C4-2B (cell line): ENCODE measurements at regions not wholly inside any gene's neighbourhood (a gene's known extent, or its start where the extent isn't known, plus 50 kb on each side); places are given as distances from the start of the nearest gene placed in this dataset.
"Not testable (repeated sequence)": the region's sequence is repeated elsewhere in the genome, so short reads cannot be mapped to it uniquely, and the experiment has no call there.

Experiments used
- H3K27ac ChIP-seq: fragments of 450-650 bp; 2 replicates; pipeline ENCODE4 v1.5.1; 2017
- CTCF ChIP-seq: fragments of 450-650 bp; conservative IDR thresholded peaks from 2 replicates; pipeline ENCODE4 v1.5.1; 2017; ENCODE audit warnings: mild to moderate bottlenecking
- ZFX ChIP-seq: fragments of 450-650 bp; IDR thresholded peaks from 2 replicates; pipeline ENCODE4 v1.6.1; 2017

DNA sequence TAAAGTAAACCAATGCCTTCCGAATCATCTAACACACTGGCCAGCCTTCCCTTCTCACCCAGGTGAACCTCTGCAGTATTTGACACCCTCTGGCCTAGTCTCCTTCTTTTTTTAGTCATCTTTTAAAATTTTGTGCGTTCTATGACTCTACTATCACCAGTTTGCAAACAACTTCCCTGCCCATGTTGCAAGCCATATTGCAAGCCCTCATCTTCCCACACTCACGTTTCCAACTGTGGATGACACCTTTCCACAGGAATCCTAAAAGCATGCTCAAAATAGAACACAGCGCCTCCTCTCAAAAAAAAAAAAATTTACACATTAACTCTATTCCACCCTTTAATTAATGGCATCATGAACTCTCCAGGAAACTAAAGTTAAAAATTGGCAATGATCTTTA lies 440.1 kb downstream of the EFNB2 start:
- peak; percentile 7 for TF ChIP-seq CTCF
- TF ChIP-seq ZFX: no peak
- peak overlapping the region; percentile 42; the same call in 1 of the 2 replicates for H3K27ac ChIP-seq

DNA sequence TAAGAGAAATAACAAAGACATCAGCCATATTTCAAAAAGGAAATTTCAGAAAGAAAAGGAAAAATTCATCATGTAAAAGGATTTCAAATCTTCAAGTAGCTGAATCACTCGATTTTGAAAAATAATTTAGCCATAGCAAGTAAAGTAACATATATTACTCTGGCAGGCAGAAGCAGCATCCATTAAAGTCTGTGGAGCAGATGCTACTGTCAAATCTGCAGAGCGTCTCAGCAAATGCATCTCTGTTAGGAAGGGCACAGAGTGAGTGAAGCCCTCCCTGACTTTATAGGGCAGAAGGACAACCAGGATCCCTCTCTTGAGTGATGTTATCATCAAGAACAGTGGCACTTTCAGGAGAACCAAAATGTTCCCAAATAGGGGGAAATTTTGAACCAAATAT lies 445.5 kb downstream of the EFNB2 start:
- H3K27ac ChIP-seq: no peak overlapping the region
- TF ChIP-seq ZFX (no peak), CTCF (no peak)

GRCh38 chr13:106089261-106089980 lies 446.0 kb downstream of the EFNB2 start:
- no peak overlapping the region for H3K27ac ChIP-seq
- TF ChIP-seq ZFX: no peak
- TF ChIP-seq CTCF: no peak

- no peak overlapping the region for H3K27ac ChIP-seq
- no peak for TF ChIP-seq CTCF
- no peak for TF ChIP-seq ZFX
These were observed 447.4 kb downstream of the EFNB2 start for GRCh38 chr13:106088085-106088484.

DNA sequence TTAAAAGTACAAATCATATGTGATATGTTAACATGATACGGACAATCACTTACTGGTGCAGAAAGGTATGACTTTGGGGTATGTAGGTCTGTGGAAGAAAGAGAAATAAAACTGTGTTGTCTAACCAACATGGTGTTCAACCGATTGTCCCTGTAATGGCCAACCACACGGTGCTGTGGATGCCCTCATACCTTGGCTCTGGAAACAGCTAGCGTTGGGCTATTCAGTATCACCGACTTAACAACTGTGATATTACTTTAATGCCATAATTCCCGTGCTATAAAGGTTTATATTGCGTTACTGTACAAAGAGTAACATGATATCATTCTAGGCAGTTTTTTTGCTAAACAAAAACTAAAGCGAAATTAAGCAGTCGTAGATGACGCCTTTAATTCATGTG lies 448.3 kb downstream of the EFNB2 start:
- TF ChIP-seq CTCF (no peak), ZFX (no peak)
- no peak overlapping the region for H3K27ac ChIP-seq

DNA sequence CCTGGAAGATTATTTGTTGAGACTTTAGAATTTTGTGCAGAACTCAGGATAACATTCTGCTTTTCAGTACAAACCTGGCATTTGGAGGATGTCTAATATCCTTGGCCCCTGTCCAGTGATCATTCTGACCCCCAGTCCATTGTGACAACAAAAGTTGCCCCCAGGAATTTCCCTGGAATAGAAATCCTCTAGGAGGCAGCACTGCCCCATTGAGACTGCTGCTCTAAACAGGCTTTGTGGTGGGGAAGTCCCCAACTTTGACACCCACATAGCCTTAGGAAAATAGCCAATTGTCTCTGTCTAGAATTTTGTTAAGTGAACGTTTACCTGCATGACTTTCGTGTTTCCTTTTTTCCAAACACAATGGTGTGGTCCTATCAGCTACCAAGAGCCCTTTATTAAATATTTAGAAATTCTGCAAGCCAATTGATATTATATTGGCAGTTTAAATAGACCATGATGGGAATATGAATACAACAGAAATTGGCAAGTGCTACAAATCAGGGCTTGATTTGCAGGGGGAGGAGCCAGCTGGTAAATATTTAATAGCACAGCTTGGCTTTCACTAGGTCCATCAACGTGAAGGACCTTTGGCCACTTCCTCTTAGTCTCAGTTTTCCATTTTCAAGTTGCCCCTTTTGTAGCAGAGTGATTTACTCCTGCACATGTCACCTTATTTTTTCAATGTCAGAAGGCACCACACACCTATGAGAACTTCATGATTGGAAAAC lies 451.7 kb downstream of the EFNB2 start:
- TF ChIP-seq CTCF (peak; percentile 56), ZFX (no peak)

GRCh38 chr13:106081221-106081620 lies 454.2 kb downstream of the EFNB2 start:
- not testable (repeated sequence) for H3K27ac ChIP-seq

More for the DNA sequence above, 451.7 kb downstream of the EFNB2 start:
- no peak overlapping the region for H3K27ac ChIP-seq
